H1 (cell line): ENCODE measurements at regions not wholly inside any gene's neighbourhood (a gene's known extent, or its start where the extent isn't known, plus 50 kb on each side); places are given as distances from the start of the nearest gene placed in this dataset.

Experiments used
- ASH2L ChIP-seq: fragments of 200-600, 300-600 bp; sonication (generic); IDR thresholded peaks from one replicate; pipeline ENCODE4 v1.7.1; 2017; ENCODE audit warnings: low read length
- BRCA1 ChIP-seq: IDR thresholded peaks from 2 replicates; pipeline ENCODE4 v1.6.1; 2012; ENCODE audit warnings: low read depth, low read length, improper control_type of control experiment
- CEBPB ChIP-seq: IDR thresholded peaks from 2 replicates; pipeline ENCODE4 v1.6.1; 2012; ENCODE audit warnings: low read depth, low read length
- EGR1 ChIP-seq: IDR thresholded peaks from 2 replicates; pipeline ENCODE4 v1.6.1; 2011; ENCODE audit warnings: low read depth, low read length, borderline replicate concordance
- EP300 ChIP-seq, 2 experiments: IDR thresholded peaks; 1 replicate in 1 of 2; 2 replicates in 1 of 2; pipeline ENCODE4 v1.6.1; 2011 to 2012; ENCODE audit warnings: low read depth in 2 of 2, low read length in 2 of 2, mild to moderate bottlenecking in 2 of 2, borderline replicate concordance in 1 of 2, inconsistent platforms in 1 of 2, moderate library complexity in 1 of 2
- GABPA ChIP-seq: IDR thresholded peaks from 2 replicates; pipeline ENCODE4 v1.6.1; 2011; ENCODE audit warnings: mild to moderate bottlenecking, low read length, moderate library complexity, borderline replicate concordance; ENCODE audit not compliant: insufficient read depth
- POLR2AphosphoS5 ChIP-seq: IDR thresholded peaks from 2 replicates; pipeline ENCODE4 v1.6.1; 2011; ENCODE audit warnings: low read depth, low read length
- RBBP5 ChIP-seq: IDR thresholded peaks from 2 replicates; pipeline ENCODE4 v1.7.1; 2012; ENCODE audit warnings: low read depth, mild to moderate bottlenecking, inconsistent platforms, low read length, moderate library complexity, borderline replicate concordance
- RXRA ChIP-seq: IDR thresholded peaks from 2 replicates; pipeline ENCODE4 v1.6.1; 2011; ENCODE audit warnings: low read depth, mild to moderate bottlenecking, low read length, moderate library complexity; ENCODE audit not compliant: insufficient read depth
- SP2 ChIP-seq: IDR thresholded peaks from 2 replicates; pipeline ENCODE4 v1.6.1; 2012; ENCODE audit warnings: mild to moderate bottlenecking, low read length, inconsistent platforms
- SRF ChIP-seq: IDR thresholded peaks from 2 replicates; pipeline ENCODE4 v1.6.1; 2011; ENCODE audit warnings: mild to moderate bottlenecking, low read depth, low read length, moderate library complexity
- ZNF274 ChIP-seq: IDR thresholded peaks from 2 replicates; pipeline ENCODE4 v1.7.0; 2012; ENCODE audit warnings: low read length, borderline replicate concordance; ENCODE audit errors: extremely low read depth
- TF ChIP-seq, protein P1 (sequence below): fragments of 300-600 bp; sonication (generic); IDR thresholded peaks from 2 replicates; pipeline ENCODE4 v1.7.1; 2012; ENCODE audit warnings: low read length, moderate library complexity, mild to moderate bottlenecking, inconsistent platforms; ENCODE audit not compliant: insufficient replicate concordance

DNA sequence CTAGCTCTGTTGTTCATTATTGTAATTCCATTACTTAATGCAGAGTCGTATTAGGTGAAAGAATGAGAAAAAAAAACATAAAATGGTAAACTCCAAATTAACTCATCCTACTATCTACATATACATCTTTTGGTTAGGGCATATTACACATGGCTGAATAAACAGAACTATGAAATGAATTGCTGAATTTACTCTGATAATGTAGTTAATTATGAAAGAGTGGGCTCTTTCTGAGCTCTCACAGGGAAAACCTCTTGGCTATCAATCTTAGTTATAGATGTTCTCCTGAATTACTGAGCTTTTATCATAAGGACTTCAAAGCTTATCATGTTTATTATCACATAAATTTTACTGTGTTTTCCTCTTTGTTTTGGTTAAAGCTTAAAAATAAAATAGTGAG is 798.5 kb upstream of the MDGA2 start (continued):
- TF ChIP-seq, protein P1, sequence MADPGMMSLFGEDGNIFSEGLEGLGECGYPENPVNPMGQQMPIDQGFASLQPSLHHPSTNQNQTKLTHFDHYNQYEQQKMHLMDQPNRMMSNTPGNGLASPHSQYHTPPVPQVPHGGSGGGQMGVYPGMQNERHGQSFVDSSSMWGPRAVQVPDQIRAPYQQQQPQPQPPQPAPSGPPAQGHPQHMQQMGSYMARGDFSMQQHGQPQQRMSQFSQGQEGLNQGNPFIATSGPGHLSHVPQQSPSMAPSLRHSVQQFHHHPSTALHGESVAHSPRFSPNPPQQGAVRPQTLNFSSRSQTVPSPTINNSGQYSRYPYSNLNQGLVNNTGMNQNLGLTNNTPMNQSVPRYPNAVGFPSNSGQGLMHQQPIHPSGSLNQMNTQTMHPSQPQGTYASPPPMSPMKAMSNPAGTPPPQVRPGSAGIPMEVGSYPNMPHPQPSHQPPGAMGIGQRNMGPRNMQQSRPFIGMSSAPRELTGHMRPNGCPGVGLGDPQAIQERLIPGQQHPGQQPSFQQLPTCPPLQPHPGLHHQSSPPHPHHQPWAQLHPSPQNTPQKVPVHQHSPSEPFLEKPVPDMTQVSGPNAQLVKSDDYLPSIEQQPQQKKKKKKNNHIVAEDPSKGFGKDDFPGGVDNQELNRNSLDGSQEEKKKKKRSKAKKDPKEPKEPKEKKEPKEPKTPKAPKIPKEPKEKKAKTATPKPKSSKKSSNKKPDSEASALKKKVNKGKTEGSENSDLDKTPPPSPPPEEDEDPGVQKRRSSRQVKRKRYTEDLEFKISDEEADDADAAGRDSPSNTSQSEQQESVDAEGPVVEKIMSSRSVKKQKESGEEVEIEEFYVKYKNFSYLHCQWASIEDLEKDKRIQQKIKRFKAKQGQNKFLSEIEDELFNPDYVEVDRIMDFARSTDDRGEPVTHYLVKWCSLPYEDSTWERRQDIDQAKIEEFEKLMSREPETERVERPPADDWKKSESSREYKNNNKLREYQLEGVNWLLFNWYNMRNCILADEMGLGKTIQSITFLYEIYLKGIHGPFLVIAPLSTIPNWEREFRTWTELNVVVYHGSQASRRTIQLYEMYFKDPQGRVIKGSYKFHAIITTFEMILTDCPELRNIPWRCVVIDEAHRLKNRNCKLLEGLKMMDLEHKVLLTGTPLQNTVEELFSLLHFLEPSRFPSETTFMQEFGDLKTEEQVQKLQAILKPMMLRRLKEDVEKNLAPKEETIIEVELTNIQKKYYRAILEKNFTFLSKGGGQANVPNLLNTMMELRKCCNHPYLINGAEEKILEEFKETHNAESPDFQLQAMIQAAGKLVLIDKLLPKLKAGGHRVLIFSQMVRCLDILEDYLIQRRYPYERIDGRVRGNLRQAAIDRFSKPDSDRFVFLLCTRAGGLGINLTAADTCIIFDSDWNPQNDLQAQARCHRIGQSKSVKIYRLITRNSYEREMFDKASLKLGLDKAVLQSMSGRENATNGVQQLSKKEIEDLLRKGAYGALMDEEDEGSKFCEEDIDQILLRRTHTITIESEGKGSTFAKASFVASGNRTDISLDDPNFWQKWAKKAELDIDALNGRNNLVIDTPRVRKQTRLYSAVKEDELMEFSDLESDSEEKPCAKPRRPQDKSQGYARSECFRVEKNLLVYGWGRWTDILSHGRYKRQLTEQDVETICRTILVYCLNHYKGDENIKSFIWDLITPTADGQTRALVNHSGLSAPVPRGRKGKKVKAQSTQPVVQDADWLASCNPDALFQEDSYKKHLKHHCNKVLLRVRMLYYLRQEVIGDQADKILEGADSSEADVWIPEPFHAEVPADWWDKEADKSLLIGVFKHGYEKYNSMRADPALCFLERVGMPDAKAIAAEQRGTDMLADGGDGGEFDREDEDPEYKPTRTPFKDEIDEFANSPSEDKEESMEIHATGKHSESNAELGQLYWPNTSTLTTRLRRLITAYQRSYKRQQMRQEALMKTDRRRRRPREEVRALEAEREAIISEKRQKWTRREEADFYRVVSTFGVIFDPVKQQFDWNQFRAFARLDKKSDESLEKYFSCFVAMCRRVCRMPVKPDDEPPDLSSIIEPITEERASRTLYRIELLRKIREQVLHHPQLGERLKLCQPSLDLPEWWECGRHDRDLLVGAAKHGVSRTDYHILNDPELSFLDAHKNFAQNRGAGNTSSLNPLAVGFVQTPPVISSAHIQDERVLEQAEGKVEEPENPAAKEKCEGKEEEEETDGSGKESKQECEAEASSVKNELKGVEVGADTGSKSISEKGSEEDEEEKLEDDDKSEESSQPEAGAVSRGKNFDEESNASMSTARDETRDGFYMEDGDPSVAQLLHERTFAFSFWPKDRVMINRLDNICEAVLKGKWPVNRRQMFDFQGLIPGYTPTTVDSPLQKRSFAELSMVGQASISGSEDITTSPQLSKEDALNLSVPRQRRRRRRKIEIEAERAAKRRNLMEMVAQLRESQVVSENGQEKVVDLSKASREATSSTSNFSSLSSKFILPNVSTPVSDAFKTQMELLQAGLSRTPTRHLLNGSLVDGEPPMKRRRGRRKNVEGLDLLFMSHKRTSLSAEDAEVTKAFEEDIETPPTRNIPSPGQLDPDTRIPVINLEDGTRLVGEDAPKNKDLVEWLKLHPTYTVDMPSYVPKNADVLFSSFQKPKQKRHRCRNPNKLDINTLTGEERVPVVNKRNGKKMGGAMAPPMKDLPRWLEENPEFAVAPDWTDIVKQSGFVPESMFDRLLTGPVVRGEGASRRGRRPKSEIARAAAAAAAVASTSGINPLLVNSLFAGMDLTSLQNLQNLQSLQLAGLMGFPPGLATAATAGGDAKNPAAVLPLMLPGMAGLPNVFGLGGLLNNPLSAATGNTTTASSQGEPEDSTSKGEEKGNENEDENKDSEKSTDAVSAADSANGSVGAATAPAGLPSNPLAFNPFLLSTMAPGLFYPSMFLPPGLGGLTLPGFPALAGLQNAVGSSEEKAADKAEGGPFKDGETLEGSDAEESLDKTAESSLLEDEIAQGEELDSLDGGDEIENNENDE, result no peak
- TF ChIP-seq EGR1, result no peak
- TF ChIP-seq SRF, result no peak
- no peak for TF ChIP-seq EP300 (IDR thresholded peaks at IDR 0.05; ENCODE audit: borderline replicate concordance in 1 of 2, low read depth in 2 of 2, low read length in 2 of 2)
- no peak for TF ChIP-seq CEBPB
- TF ChIP-seq BRCA1, result no peak
- no peak for TF ChIP-seq POLR2AphosphoS5
- TF ChIP-seq SP2, result no peak
- TF ChIP-seq RBBP5, result no peak
- no peak for TF ChIP-seq ZNF274
- no peak for TF ChIP-seq ASH2L
- TF ChIP-seq RXRA, result no peak
- TF ChIP-seq GABPA, result no peak
